ENCODE measurements at regions not wholly inside any gene's neighbourhood (a gene's known extent, or its start where the extent isn't known, plus 50 kb on each side); places are given as distances from the start of the nearest gene placed in this dataset.

GRCh38 chr5:101796427-101796826 lies 499.7 kb downstream of the SLCO4C1 start:
- TF ChIP-seq CTCF (IDR thresholded peaks at IDR 0.05; ENCODE audit: low read depth, low read length, missing input control) (no peak), MAX (IDR thresholded peaks at IDR 0.05) (no peak), RXRA (IDR thresholded peaks at IDR 0.05) (no peak), RAD21 (IDR thresholded peaks at IDR 0.05) (no peak)

Measured in liver (tissue), 3 donors.